Glomerular visceral epithelial cell (primary cell): ENCODE measurements at regions not wholly inside any gene's neighbourhood (a gene's known extent, or its start where the extent isn't known, plus 50 kb on each side); places are given as distances from the start of the nearest gene placed in this dataset.
"Not testable (repeated sequence)": the region's sequence is repeated elsewhere in the genome, so short reads cannot be mapped to it uniquely, and the experiment has no call there.

Experiments
- DNase-seq: peaks from one replicate; pipeline ENCODE4 v3.0.0-alpha.2; 2016; ENCODE audit errors: extremely low spot score

GRCh38 chr7:131076711-131077181, 250.9 kb upstream of the MKLN1 start:
- no peak for DNase-seq

- DNase-seq, result no peak
Measured at GRCh38 chr7:131077735-131078134, 249.9 kb upstream of the MKLN1 start.

GRCh38 chr7:131080754-131081153, 246.9 kb upstream of the MKLN1 start:
- DNase-seq, result no peak

GRCh38 chr7:131081308-131081707, 246.4 kb upstream of the MKLN1 start:
- DNase-seq, result no peak

- DNase-seq, result no peak
Measured at GRCh38 chr7:131083781-131084180, 243.9 kb upstream of the MKLN1 start.

GRCh38 chr7:131084336-131084735, 243.3 kb upstream of the MKLN1 start:
- not testable (repeated sequence) for DNase-seq

- no peak for DNase-seq
Measured at GRCh38 chr7:131087756-131088658, 239.7 kb upstream of the MKLN1 start.

- no peak for DNase-seq
Measured at GRCh38 chr7:131090188-131090587, 237.5 kb upstream of the MKLN1 start.

- DNase-seq, result no peak
Measured at GRCh38 chr7:131090886-131091692, 236.6 kb upstream of the MKLN1 start.

- no peak for DNase-seq
Measured at GRCh38 chr7:131094685-131095084, 233.0 kb upstream of the MKLN1 start.

- DNase-seq, result no peak
Measured at GRCh38 chr7:131095346-131095745, 232.3 kb upstream of the MKLN1 start.

GRCh38 chr7:131096267-131096927, 231.3 kb upstream of the MKLN1 start:
- no peak for DNase-seq

GRCh38 chr7:131097662-131098376, 229.9 kb upstream of the MKLN1 start:
- no peak for DNase-seq

- no peak for DNase-seq
Measured at GRCh38 chr7:131098527-131098926, 229.1 kb upstream of the MKLN1 start.

GRCh38 chr7:131100357-131101054, 227.2 kb upstream of the MKLN1 start:
- DNase-seq, result no peak

- peak; percentile 66 for DNase-seq
Measured at GRCh38 chr7:131103997-131104396, 223.7 kb upstream of the MKLN1 start.

- DNase-seq, result no peak
Measured at GRCh38 chr7:131104596-131105293, 222.9 kb upstream of the MKLN1 start.

GRCh38 chr7:131105294-131105798, 222.3 kb upstream of the MKLN1 start:
- DNase-seq, result peak; percentile 21

- peak; percentile 62 for DNase-seq
Measured at GRCh38 chr7:131105799-131106680, 221.6 kb upstream of the MKLN1 start.
